GM13977 (cell line): ENCODE measurements at regions not wholly inside any gene's neighbourhood (a gene's known extent, or its start where the extent isn't known, plus 50 kb on each side); places are given as distances from the start of the nearest gene placed in this dataset.
"Not testable (repeated sequence)": the region's sequence is repeated elsewhere in the genome, so short reads cannot be mapped to it uniquely, and the experiment has no call there.

Source experiments
- DNase-seq: peaks from one replicate; pipeline ENCODE4 v3.0.0; 2012; ENCODE audit warnings: low spot score
- CTCF ChIP-seq: IDR thresholded peaks from 2 replicates; pipeline ENCODE4 v1.5.1; 2012; ENCODE audit warnings: mild to moderate bottlenecking, control low read depth; ENCODE audit not compliant: insufficient read depth; ENCODE audit errors: extremely low read depth, missing control alignments
- in situ Hi-C: fragments of 300-500 bp; cut with MboI; formaldehyde crosslinking; loops from one replicate; pipeline ENCODE4 v1.12.0; 2022; ENCODE audit warnings: low sequenced_read_pairs, low pct_unique_long_range_greater_than_20kb, mixed read lengths, inconsistent platforms; ENCODE audit not compliant: unreplicated experiment

GRCh38 chr14:87034680-87035079 lies 958.3 kb downstream of the GALC start:
- in situ Hi-C loops: no loop called here
- DNase-seq: no peak
- no peak for TF ChIP-seq CTCF

- no peak for TF ChIP-seq CTCF
- in situ Hi-C loops: no loop called here
These were observed 962.8 kb downstream of the GALC start for GRCh38 chr14:87030197-87030596.

GRCh38 chr14:87020106-87020505 lies 972.9 kb downstream of the GALC start:
- in situ Hi-C loops, DNase-seq: not testable (repeated sequence)

More at GRCh38 chr14:87030197-87030596, 962.8 kb downstream of the GALC start:
- no peak for DNase-seq

GRCh38 chr14:87018294-87018693 lies 974.7 kb downstream of the GALC start:
- DNase-seq: no peak
- in situ Hi-C loops: no loop called here
- TF ChIP-seq CTCF: no peak

GRCh38 chr14:87017335-87017734 lies 975.6 kb downstream of the GALC start:
- TF ChIP-seq CTCF: no peak
- no peak for DNase-seq
- in situ Hi-C loops: no loop called here

GRCh38 chr14:87014856-87015255 lies 978.1 kb downstream of the GALC start:
- no peak for TF ChIP-seq CTCF
- DNase-seq: no peak
- in situ Hi-C loops: no loop called here

- TF ChIP-seq CTCF: no peak
- no peak for DNase-seq
- in situ Hi-C loops: no loop called here
These were observed 979.4 kb downstream of the GALC start for GRCh38 chr14:87013583-87013982.
